SK-N-MC (cell line): ENCODE measurements at regions not wholly inside any gene's neighbourhood (a gene's known extent, or its start where the extent isn't known, plus 50 kb on each side); places are given as distances from the start of the nearest gene placed in this dataset.

ENCODE experiments used
- EZH2 ChIP-seq: fragments of 200-600 bp; sonication (generic); IDR thresholded peaks from one replicate; pipeline ENCODE4 v1.6.1; 2017; ENCODE audit warnings: antibody characterized with exemption
- FOXP2 ChIP-seq: optimal IDR thresholded peaks from 2 replicates; pipeline ENCODE3; 2011; ENCODE audit warnings: mild to moderate bottlenecking, moderate library complexity; ENCODE audit not compliant: insufficient read depth; ENCODE audit errors: extremely low read length, control extremely low read depth

DNA sequence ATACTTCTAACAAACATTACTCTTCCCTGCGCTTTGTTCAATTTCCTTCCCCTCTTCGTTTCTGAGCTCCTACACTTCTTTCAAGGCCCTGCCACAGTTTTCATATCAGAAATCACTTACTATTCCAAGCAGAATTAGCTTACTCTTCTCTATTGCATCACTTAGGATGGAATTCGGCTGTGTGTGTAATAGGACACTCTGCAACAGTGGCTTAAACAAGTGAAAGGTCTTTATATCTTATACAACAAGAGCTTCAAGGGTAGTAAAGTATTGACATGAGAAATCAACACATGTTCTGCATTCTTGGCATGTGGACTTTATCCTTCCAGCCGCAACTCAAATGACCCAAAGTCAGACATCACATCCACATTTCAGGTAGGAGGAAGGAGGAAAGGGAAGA, 279.6 kb downstream of the PCDH20 start:
- TF ChIP-seq EZH2 (no peak), FOXP2 (no peak)
